ENCODE measurements at regions not wholly inside any gene's neighbourhood (a gene's known extent, or its start where the extent isn't known, plus 50 kb on each side); places are given as distances from the start of the nearest gene placed in this dataset.
"Not testable (repeated sequence)": the region's sequence is repeated elsewhere in the genome, so short reads cannot be mapped to it uniquely, and the experiment has no call there.

- DNase-seq = no peak
These were observed 905.1 kb upstream of the NXPH2 start for GRCh38 chr2:139685090-139685983.

GRCh38 chr2:139684286-139684860, 904.2 kb upstream of the NXPH2 start:
- DNase-seq = no peak

- no peak for DNase-seq
These were observed 894.4 kb upstream of the NXPH2 start for GRCh38 chr2:139674577-139674976.

- not testable (repeated sequence) for DNase-seq
These were observed 893.3 kb upstream of the NXPH2 start for GRCh38 chr2:139673447-139673846.

- no peak for DNase-seq
These were observed 889.5 kb upstream of the NXPH2 start for GRCh38 chr2:139669675-139670074.

GRCh38 chr2:139652385-139652784, 872.2 kb upstream of the NXPH2 start:
- DNase-seq = no peak

GRCh38 chr2:139645617-139646016, 865.4 kb upstream of the NXPH2 start:
- no peak for DNase-seq

- DNase-seq = no peak
These were observed 862.9 kb upstream of the NXPH2 start for GRCh38 chr2:139643139-139643538.

GRCh38 chr2:139631966-139632365, 851.8 kb upstream of the NXPH2 start:
- no peak for DNase-seq

GRCh38 chr2:139628931-139629330, 848.7 kb upstream of the NXPH2 start:
- DNase-seq = no peak

GRCh38 chr2:139626128-139626527, 845.9 kb upstream of the NXPH2 start:
- DNase-seq = no peak

- no peak for DNase-seq
These were observed 842.5 kb upstream of the NXPH2 start for GRCh38 chr2:139622691-139623090.

- DNase-seq = no peak
These were observed 837.6 kb upstream of the NXPH2 start for GRCh38 chr2:139617747-139618146.

GRCh38 chr2:139613264-139613663, 833.1 kb upstream of the NXPH2 start:
- DNase-seq = no peak

GRCh38 chr2:139610512-139610911, 830.3 kb upstream of the NXPH2 start:
- DNase-seq = no peak

- DNase-seq = no peak
These were observed 828.9 kb upstream of the NXPH2 start for GRCh38 chr2:139609109-139609508.

GRCh38 chr2:139605668-139606067, 825.5 kb upstream of the NXPH2 start:
- DNase-seq = no peak

- DNase-seq = no peak
These were observed 820.0 kb upstream of the NXPH2 start for GRCh38 chr2:139600166-139600565.

GRCh38 chr2:139585101-139585500, 804.9 kb upstream of the NXPH2 start:
- DNase-seq = no peak

GRCh38 chr2:139574371-139574770, 794.2 kb upstream of the NXPH2 start:
- no peak for DNase-seq

GRCh38 chr2:139556789-139557188, 776.6 kb upstream of the NXPH2 start:
- DNase-seq = no peak

- no peak for DNase-seq
These were observed 770.7 kb upstream of the NXPH2 start for GRCh38 chr2:139550873-139551272.

- DNase-seq = no peak
These were observed 770.2 kb upstream of the NXPH2 start for GRCh38 chr2:139550341-139550740.

- no peak for DNase-seq
These were observed 764.1 kb upstream of the NXPH2 start for GRCh38 chr2:139544186-139544851.
